SK-N-SH treated with all-trans-retinoic acid at 6 μM for 48 hours (cell line): ENCODE measurements at regions not wholly inside any gene's neighbourhood (a gene's known extent, or its start where the extent isn't known, plus 50 kb on each side); places are given as distances from the start of the nearest gene placed in this dataset.

Source experiments
- ATAC-seq: fragments of 200-7000 bp; cut with Tn5 transposase; 3 replicates; pipeline ENCODE4 v1.9.1; 2020; ENCODE audit warnings: mild to moderate bottlenecking, moderate library complexity
- ARNTL ChIP-seq: fragments of 450-650 bp; formaldehyde crosslinking; IDR thresholded peaks from 2 replicates; pipeline ENCODE4 v1.5.0; 2020; ENCODE audit warnings: low read depth, mild to moderate bottlenecking, moderate library complexity, borderline replicate concordance
- BACH2 ChIP-seq: fragments of 250-450 bp; sonication (Bioruptor Pico); IDR thresholded peaks from 2 replicates; pipeline ENCODE4 v1.9.0; 2021; ENCODE audit warnings: mild to moderate bottlenecking, borderline replicate concordance
- CSDC2 ChIP-seq: fragments of 250-450 bp; sonication (Bioruptor Pico); IDR thresholded peaks from 2 replicates; pipeline ENCODE4 v1.5.0; 2020; ENCODE audit warnings: mild to moderate bottlenecking, moderate library complexity
- CSRNP3 ChIP-seq: fragments of 250-450 bp; sonication (Bioruptor Pico); IDR thresholded peaks from 2 replicates; pipeline ENCODE4 v1.5.1; 2021; ENCODE audit warnings: mild to moderate bottlenecking, moderate library complexity
- ESRRG ChIP-seq: fragments of 250-450 bp; sonication (Bioruptor Pico); IDR thresholded peaks from 2 replicates; pipeline ENCODE4 v1.6.1; 2021; ENCODE audit warnings: mild to moderate bottlenecking
- GLIS3 ChIP-seq: fragments of 250-450 bp; sonication (Bioruptor Pico); IDR thresholded peaks from 2 replicates; pipeline ENCODE4 v1.5.0; 2020; ENCODE audit warnings: mild to moderate bottlenecking, moderate library complexity
- ISL1 ChIP-seq: fragments of 250-450 bp; sonication (Bioruptor Pico); IDR thresholded peaks from 2 replicates; pipeline ENCODE4 v2.1.2; 2022; ENCODE audit warnings: mild to moderate bottlenecking, moderate library complexity
- OSR1 ChIP-seq: fragments of 250-450 bp; sonication (Bioruptor Pico); IDR thresholded peaks from 2 replicates; pipeline ENCODE4 v1.8.0; 2022; ENCODE audit warnings: moderate library complexity, mild to moderate bottlenecking, inconsistent platforms
- PATZ1 ChIP-seq: fragments of 250-450 bp; sonication (Bioruptor Pico); IDR thresholded peaks from 2 replicates; pipeline ENCODE4 v1.8.0; 2020; ENCODE audit warnings: mild to moderate bottlenecking, moderate library complexity, borderline replicate concordance
- POU6F1 ChIP-seq: fragments of 250-450 bp; sonication (Bioruptor Pico); IDR thresholded peaks from 2 replicates; pipeline ENCODE4 v1.8.0; 2021; ENCODE audit warnings: low read depth, mild to moderate bottlenecking, moderate library complexity, borderline replicate concordance
- PPARA ChIP-seq: fragments of 250-450 bp; sonication (Bioruptor Pico); IDR thresholded peaks from 2 replicates; pipeline ENCODE4 v1.5.0; 2020; ENCODE audit warnings: mild to moderate bottlenecking, borderline replicate concordance
- RARB ChIP-seq: fragments of 250-450 bp; sonication (Bioruptor Pico); IDR thresholded peaks from 2 replicates; pipeline ENCODE4 v1.8.0; 2021; ENCODE audit warnings: mild to moderate bottlenecking, moderate library complexity
- SNAI2 ChIP-seq: fragments of 250-450 bp; sonication (Bioruptor Pico); IDR thresholded peaks from 2 replicates; pipeline ENCODE4 v1.5.0; 2020; ENCODE audit warnings: mild to moderate bottlenecking, moderate library complexity
- TOX ChIP-seq: fragments of 250-450 bp; sonication (Bioruptor Pico); IDR thresholded peaks from 2 replicates; pipeline ENCODE4 v1.8.0; 2021; ENCODE audit warnings: mild to moderate bottlenecking, moderate library complexity, borderline replicate concordance
- TSHZ2 ChIP-seq: fragments of 250-450 bp; sonication (Bioruptor Pico); IDR thresholded peaks from 2 replicates; pipeline ENCODE4 v1.5.0; 2020; ENCODE audit warnings: mild to moderate bottlenecking, moderate library complexity
- ZC3H10 ChIP-seq: fragments of 250-450 bp; sonication (Bioruptor Pico); IDR thresholded peaks from 2 replicates; pipeline ENCODE4 v1.5.1; 2021; ENCODE audit warnings: mild to moderate bottlenecking, moderate library complexity
- ZFP3 ChIP-seq: fragments of 250-450 bp; sonication (Bioruptor Pico); IDR thresholded peaks from 2 replicates; pipeline ENCODE4 v1.5.0; 2020; ENCODE audit warnings: mild to moderate bottlenecking, moderate library complexity
- ZFP30 ChIP-seq: fragments of 450-650 bp; formaldehyde crosslinking; IDR thresholded peaks from 2 replicates; pipeline ENCODE4 v1.5.0; 2022; ENCODE audit warnings: mild to moderate bottlenecking, moderate library complexity
- ZNF565 ChIP-seq: fragments of 450-650 bp; formaldehyde crosslinking; conservative IDR thresholded peaks from 2 replicates; pipeline ENCODE4 v1.5.0; 2020; ENCODE audit warnings: low read depth, mild to moderate bottlenecking, moderate library complexity
- ZNF70 ChIP-seq: fragments of 450-650 bp; formaldehyde crosslinking; IDR thresholded peaks from 2 replicates; pipeline ENCODE4 v1.5.0; 2020; ENCODE audit warnings: mild to moderate bottlenecking, moderate library complexity
- ZNF8 ChIP-seq: fragments of 450-650 bp; formaldehyde crosslinking; IDR thresholded peaks from 2 replicates; pipeline ENCODE4 v1.5.0; 2020; ENCODE audit warnings: mild to moderate bottlenecking, moderate library complexity

GRCh38 chrX:20434986-20435385 is 168.3 kb upstream of the RPS6KA3 start (continued):
- no peak for TF ChIP-seq SNAI2 (CRISPR knock-in tag)

- no peak for TF ChIP-seq RARB (CRISPR knock-in tag)
- TF ChIP-seq CSRNP3 (CRISPR knock-in tag), result no peak
- no peak for TF ChIP-seq POU6F1 (CRISPR knock-in tag)
- no peak for TF ChIP-seq GLIS3 (CRISPR knock-in tag)
- no peak for TF ChIP-seq ZNF70
- TF ChIP-seq ESRRG (CRISPR knock-in tag), result no peak
- TF ChIP-seq ZC3H10 (CRISPR knock-in tag), result no peak
- TF ChIP-seq ISL1 (CRISPR knock-in tag), result no peak
- no peak for TF ChIP-seq BACH2 (CRISPR knock-in tag)
- TF ChIP-seq TSHZ2, result no peak
- no peak for TF ChIP-seq ZFP3 (CRISPR knock-in tag)
- TF ChIP-seq OSR1 (CRISPR knock-in tag), result no peak
- TF ChIP-seq PPARA (CRISPR knock-in tag), result no peak
- no peak for ATAC-seq
These were observed 166.7 kb upstream of the RPS6KA3 start for GRCh38 chrX:20433388-20433775.

- no peak for ATAC-seq
- no peak for TF ChIP-seq ZNF70
- no peak for TF ChIP-seq ZNF8
- TF ChIP-seq ZNF565 (CRISPR knock-in tag), result no peak
- TF ChIP-seq PPARA (CRISPR knock-in tag), result no peak
- no peak for TF ChIP-seq ISL1 (CRISPR knock-in tag)
- TF ChIP-seq TSHZ2, result no peak
- TF ChIP-seq SNAI2 (CRISPR knock-in tag), result no peak
- TF ChIP-seq CSDC2 (CRISPR knock-in tag), result no peak
- TF ChIP-seq POU6F1 (CRISPR knock-in tag), result no peak
- TF ChIP-seq TOX (CRISPR knock-in tag), result no peak
- no peak for TF ChIP-seq BACH2 (CRISPR knock-in tag)
- no peak for TF ChIP-seq ARNTL (CRISPR knock-in tag)
- TF ChIP-seq ESRRG (CRISPR knock-in tag), result no peak
- no peak for TF ChIP-seq ZFP30 (CRISPR knock-in tag)
- no peak for TF ChIP-seq RARB (CRISPR knock-in tag)
- TF ChIP-seq PATZ1 (CRISPR knock-in tag), result no peak
- no peak for TF ChIP-seq ZFP3 (CRISPR knock-in tag)
These were observed 166.2 kb upstream of the RPS6KA3 start for GRCh38 chrX:20432746-20433387.
